ENCODE measurements at regions not wholly inside any gene's neighbourhood (a gene's known extent, or its start where the extent isn't known, plus 50 kb on each side); places are given as distances from the start of the nearest gene placed in this dataset.

DNA sequence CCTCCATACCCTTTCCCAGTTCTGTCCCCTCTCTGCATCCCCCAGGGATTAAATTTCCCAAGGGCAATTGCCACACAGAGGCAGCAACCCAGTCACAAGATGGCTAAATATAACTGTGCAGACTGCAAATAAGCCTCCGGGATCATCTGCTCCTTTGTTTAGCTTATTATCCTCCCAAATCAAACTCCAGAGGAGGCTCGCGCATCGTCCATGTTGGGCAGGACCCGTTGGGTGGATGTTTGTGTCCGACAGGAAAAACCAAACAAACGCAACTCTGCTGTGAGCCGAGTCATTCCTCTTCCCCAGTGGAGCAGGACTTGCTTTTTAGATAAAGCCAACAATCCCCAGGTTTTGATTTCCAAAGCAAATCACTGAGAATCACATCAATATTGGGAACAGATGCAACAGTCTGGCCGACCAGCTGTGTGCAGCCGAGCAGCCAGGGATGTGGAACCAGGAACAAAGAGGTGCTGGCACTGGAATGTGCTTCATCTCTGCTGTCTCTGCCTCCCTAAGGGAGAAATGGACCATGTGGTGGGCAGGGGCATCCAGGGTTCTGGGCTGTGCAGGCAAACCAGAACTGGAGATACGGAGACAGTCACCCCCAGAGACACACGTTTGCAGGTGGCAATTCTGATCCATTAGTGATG, 89.8 kb downstream of the PTTG1 start:
- DNase-seq = no peak

Measured in inflammatory macrophage treated with lipopolysaccharide for 1 hour (primary cell).